GM21381 (cell line): ENCODE measurements at regions not wholly inside any gene's neighbourhood (a gene's known extent, or its start where the extent isn't known, plus 50 kb on each side); places are given as distances from the start of the nearest gene placed in this dataset.
A peak's percentile ranks its signal among the peaks of the same experiment; 100 is the strongest.
"Not testable (repeated sequence)": the region's sequence is repeated elsewhere in the genome, so short reads cannot be mapped to it uniquely, and the experiment has no call there.

Source experiments
- ATAC-seq: cut with Tn5 transposase; IDR thresholded peaks from one replicate; pipeline ENCODE4 v1.9.1; 2021; ENCODE audit warnings: mild to moderate bottlenecking, moderate library complexity; ENCODE audit not compliant: unreplicated experiment

GRCh38 chr1:144031550-144031949 lies 59.8 kb upstream of the FAM72C start:
- ATAC-seq, result not testable (repeated sequence)

- peak; percentile 96 for ATAC-seq
Observed at GRCh38 chr1:144026022-144026421, 54.2 kb upstream of the FAM72C start.

GRCh38 chr1:144021690-144022384 lies 50.1 kb upstream of the FAM72C start:
- ATAC-seq, result not testable (repeated sequence)
